ENCODE measurements at regions not wholly inside any gene's neighbourhood (a gene's known extent, or its start where the extent isn't known, plus 50 kb on each side); places are given as distances from the start of the nearest gene placed in this dataset.

DNA sequence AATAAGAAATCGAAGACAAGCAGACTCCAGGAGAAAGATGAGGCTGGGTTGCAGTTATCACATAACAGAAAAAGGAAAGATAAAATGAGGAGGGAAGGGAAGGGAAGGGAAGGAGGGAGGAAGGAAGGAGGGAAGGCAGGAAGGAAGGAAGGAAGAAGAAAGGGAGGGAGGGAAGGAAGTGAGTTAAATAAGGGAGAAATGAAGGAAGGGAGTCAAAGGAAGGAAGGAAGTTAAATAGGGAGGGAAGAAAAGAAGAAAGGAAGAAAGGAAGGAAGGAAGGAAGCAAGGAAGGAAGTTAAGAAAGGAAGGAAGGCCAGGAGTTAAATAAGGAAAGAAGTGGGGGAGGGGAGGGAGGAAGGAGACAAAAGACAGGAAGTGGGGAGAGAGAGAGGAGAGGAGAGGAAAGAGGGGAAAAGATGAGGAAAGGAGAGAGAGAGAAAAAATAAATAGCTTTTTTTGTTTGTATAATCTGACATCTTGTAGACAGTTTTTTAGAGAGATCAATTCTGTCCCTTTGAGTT is 679.6 kb downstream of the HS3ST4 start:
- no peaks in the 10 kb centered on the region for H3K4me1 ChIP-seq (ENCODE audit: control insufficient read depth, extremely low read depth, insufficient read depth, low read length)
- no peak for DNase-seq (ENCODE audit: low read depth in 2 of 2)
- no peak overlapping the region for H3K9ac ChIP-seq (ENCODE audit: insufficient read depth, low read length)
- no peaks in the 10 kb centered on the region for H3K79me2 ChIP-seq (ENCODE audit: control insufficient read depth, insufficient read depth, low read length)
- H3K4me3 ChIP-seq (replicated peaks in 1 of 4; ENCODE audit: control extremely low read depth in 1 of 4, insufficient read depth in 1 of 4, low read depth in 3 of 4, low read length in 4 of 4), result no peak overlapping the region
- no peak for TF ChIP-seq EZH2 (IDR thresholded peaks at IDR 0.05; ENCODE audit: low read length, missing control alignments)
- TF ChIP-seq, protein P1, sequence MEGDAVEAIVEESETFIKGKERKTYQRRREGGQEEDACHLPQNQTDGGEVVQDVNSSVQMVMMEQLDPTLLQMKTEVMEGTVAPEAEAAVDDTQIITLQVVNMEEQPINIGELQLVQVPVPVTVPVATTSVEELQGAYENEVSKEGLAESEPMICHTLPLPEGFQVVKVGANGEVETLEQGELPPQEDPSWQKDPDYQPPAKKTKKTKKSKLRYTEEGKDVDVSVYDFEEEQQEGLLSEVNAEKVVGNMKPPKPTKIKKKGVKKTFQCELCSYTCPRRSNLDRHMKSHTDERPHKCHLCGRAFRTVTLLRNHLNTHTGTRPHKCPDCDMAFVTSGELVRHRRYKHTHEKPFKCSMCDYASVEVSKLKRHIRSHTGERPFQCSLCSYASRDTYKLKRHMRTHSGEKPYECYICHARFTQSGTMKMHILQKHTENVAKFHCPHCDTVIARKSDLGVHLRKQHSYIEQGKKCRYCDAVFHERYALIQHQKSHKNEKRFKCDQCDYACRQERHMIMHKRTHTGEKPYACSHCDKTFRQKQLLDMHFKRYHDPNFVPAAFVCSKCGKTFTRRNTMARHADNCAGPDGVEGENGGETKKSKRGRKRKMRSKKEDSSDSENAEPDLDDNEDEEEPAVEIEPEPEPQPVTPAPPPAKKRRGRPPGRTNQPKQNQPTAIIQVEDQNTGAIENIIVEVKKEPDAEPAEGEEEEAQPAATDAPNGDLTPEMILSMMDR (conservative IDR thresholded peaks at IDR 0.05 in 1 of 2, IDR thresholded peaks at IDR 0.05 in 1 of 2; ENCODE audit: low read depth in 1 of 2, low read length in 2 of 2), result no peak
- no peak overlapping the region for H2AFZ ChIP-seq (ENCODE audit: low read length)
- no peaks in the 10 kb centered on the region for H4K20me1 ChIP-seq (ENCODE audit: control insufficient read depth, extremely low read depth, insufficient read depth, low read length)
- H3K36me3 ChIP-seq (ENCODE audit: control insufficient read depth, insufficient read depth, low read length), result no peaks in the 10 kb centered on the region
- H3K4me2 ChIP-seq (ENCODE audit: extremely low read depth, insufficient read depth, low read length), result no peak overlapping the region
- no peaks in the 10 kb centered on the region for H3K27me3 ChIP-seq (ENCODE audit: control insufficient read depth, insufficient read depth, low read length)
- no peaks in the 10 kb centered on the region for H3K9me3 ChIP-seq (ENCODE audit: control insufficient read depth, insufficient read depth, low read depth, low read length)
- H3K27ac ChIP-seq (ENCODE audit: insufficient read depth, low read length), result no peak overlapping the region

DNA sequence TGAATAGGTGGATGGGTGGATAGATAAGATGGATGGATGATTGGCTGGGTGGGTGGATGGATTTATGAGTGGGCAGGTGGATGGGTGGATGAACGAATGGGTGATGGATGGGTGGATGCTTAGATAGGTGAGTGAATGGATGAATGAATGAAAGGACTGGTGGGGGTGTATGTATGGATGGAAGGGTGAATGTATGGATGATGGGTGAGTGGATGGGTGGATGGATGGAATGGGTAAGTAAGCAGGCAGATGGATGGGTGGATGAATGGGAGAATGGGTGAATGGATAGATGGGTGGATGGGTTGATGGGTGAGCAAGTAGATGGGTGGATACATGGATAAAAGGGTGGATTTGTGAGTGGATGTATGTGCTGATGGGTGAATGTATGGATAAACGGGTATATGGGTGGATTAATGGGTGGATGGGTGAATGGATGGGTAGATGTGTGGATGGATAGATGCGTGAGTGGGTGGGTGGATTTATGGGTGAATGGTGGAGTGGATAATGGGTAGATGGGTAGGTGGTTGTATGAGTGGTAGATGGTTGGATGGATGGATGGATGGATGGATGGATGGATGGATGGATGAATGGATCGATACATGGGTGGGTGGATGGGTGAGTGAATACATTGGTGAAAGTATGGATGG is 682.6 kb downstream of the HS3ST4 start:
- no peaks in the 10 kb centered on the region for H3K4me1 ChIP-seq (ENCODE audit: control insufficient read depth, extremely low read depth, insufficient read depth, low read length)
- no peaks in the 10 kb centered on the region for H3K9me3 ChIP-seq (ENCODE audit: control insufficient read depth, insufficient read depth, low read depth, low read length)
- no peaks in the 10 kb centered on the region for H3K79me2 ChIP-seq (ENCODE audit: control insufficient read depth, insufficient read depth, low read length)
- no peaks in the 10 kb centered on the region for H3K27me3 ChIP-seq (ENCODE audit: control insufficient read depth, insufficient read depth, low read length)
- no peak for TF ChIP-seq EZH2 (IDR thresholded peaks at IDR 0.05; ENCODE audit: low read length, missing control alignments)
- no peak overlapping the region for H2AFZ ChIP-seq (ENCODE audit: low read length)
- no peak overlapping the region for H3K27ac ChIP-seq (ENCODE audit: insufficient read depth, low read length)
- no peak overlapping the region for H3K4me2 ChIP-seq (ENCODE audit: extremely low read depth, insufficient read depth, low read length)
- H3K4me3 ChIP-seq (replicated peaks in 1 of 4; ENCODE audit: control extremely low read depth in 1 of 4, insufficient read depth in 1 of 4, low read depth in 3 of 4, low read length in 4 of 4), result no peak overlapping the region
- no peak for DNase-seq (ENCODE audit: low read depth in 2 of 2)
- no peak overlapping the region for H3K9ac ChIP-seq (ENCODE audit: insufficient read depth, low read length)
- H4K20me1 ChIP-seq (ENCODE audit: control insufficient read depth, extremely low read depth, insufficient read depth, low read length), result no peaks in the 10 kb centered on the region
- H3K36me3 ChIP-seq (ENCODE audit: control insufficient read depth, insufficient read depth, low read length), result no peaks in the 10 kb centered on the region

DNA sequence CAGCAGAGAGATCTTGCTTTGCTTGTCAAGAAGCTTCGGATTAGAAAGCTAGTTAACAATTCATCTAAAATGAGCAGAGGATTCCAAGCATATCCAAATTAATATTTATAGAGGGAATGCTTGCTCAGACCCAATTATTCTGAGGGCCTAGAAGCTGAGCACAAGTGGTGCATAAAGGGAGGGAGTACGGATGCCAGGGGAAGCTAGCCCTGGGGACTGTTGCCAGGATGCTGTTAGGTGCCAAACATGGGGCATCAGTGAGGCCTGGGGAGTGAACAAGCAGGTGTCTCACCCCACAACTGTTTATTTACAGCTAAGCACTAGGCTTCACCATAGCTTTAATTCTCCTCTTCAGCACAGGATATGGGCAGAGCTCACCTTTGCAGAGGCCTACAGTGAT is 684.1 kb upstream of the C16orf82 start:
- H3K36me3 ChIP-seq (ENCODE audit: control insufficient read depth, insufficient read depth, low read length), result no peaks in the 10 kb centered on the region
- no peak overlapping the region for H3K9ac ChIP-seq (ENCODE audit: insufficient read depth, low read length)
- DNase-seq (ENCODE audit: low read depth in 2 of 2), result no peak
- H2AFZ ChIP-seq (ENCODE audit: low read length), result no peak overlapping the region
- H3K4me2 ChIP-seq (ENCODE audit: extremely low read depth, insufficient read depth, low read length), result no peak overlapping the region
- no peaks in the 10 kb centered on the region for H4K20me1 ChIP-seq (ENCODE audit: control insufficient read depth, extremely low read depth, insufficient read depth, low read length)
- no peaks in the 10 kb centered on the region for H3K4me1 ChIP-seq (ENCODE audit: control insufficient read depth, extremely low read depth, insufficient read depth, low read length)
- no peaks in the 10 kb centered on the region for H3K9me3 ChIP-seq (ENCODE audit: control insufficient read depth, insufficient read depth, low read depth, low read length)
- no peaks in the 10 kb centered on the region for H3K79me2 ChIP-seq (ENCODE audit: control insufficient read depth, insufficient read depth, low read length)
- no peak overlapping the region for H3K27ac ChIP-seq (ENCODE audit: insufficient read depth, low read length)
- TF ChIP-seq, protein P1 (conservative IDR thresholded peaks at IDR 0.05 in 1 of 2, IDR thresholded peaks at IDR 0.05 in 1 of 2; ENCODE audit: low read depth in 1 of 2, low read length in 2 of 2), result no peak
- H3K27me3 ChIP-seq (ENCODE audit: control insufficient read depth, insufficient read depth, low read length), result no peaks in the 10 kb centered on the region
- H3K4me3 ChIP-seq (replicated peaks in 1 of 4; ENCODE audit: control extremely low read depth in 1 of 4, insufficient read depth in 1 of 4, low read depth in 3 of 4, low read length in 4 of 4), result no peak overlapping the region

All from fibroblast of lung (primary cell).